Esophagus squamous epithelium (tissue), 4 donors: ENCODE measurements at regions not wholly inside any gene's neighbourhood (a gene's known extent, or its start where the extent isn't known, plus 50 kb on each side); places are given as distances from the start of the nearest gene placed in this dataset.

ENCODE experiments used
- CTCF ChIP-seq, 6 experiments: fragments of 450-650 bp in 4 of 6; fragments of 200-600 bp in 2 of 6; sonication (generic) in 2 of 6; IDR thresholded peaks; one replicate each; pipeline ENCODE4 v1.5.1; 2016 to 2019; ENCODE audit warnings: antibody characterized with exemption in 6 of 6, mild to moderate bottlenecking in 4 of 6, moderate library complexity in 4 of 6
- POLR2A ChIP-seq, 4 donors: fragments of 450-650 bp; IDR thresholded peaks; one replicate each; pipeline ENCODE4 v1.6.1; 2017; ENCODE audit warnings: antibody characterized with exemption in 4 of 4, mild to moderate bottlenecking in 4 of 4, moderate library complexity in 3 of 4

- no peak for TF ChIP-seq CTCF (IDR thresholded peaks at IDR 0.05)
- TF ChIP-seq POLR2A (IDR thresholded peaks at IDR 0.05) = no peak
These were observed 222.4 kb downstream of the GPAT3 start for GRCh38 chr4:83758285-83758684.
